ENCODE measurements at regions not wholly inside any gene's neighbourhood (a gene's known extent, or its start where the extent isn't known, plus 50 kb on each side); places are given as distances from the start of the nearest gene placed in this dataset.

- Histone ChIP-seq H3K36me3 (ENCODE audit: insufficient read depth) (no peaks in the 10 kb centered on the region), H3K27me3 (ENCODE audit: insufficient read depth) (no peaks in the 10 kb centered on the region), H3K4me3 (no peak overlapping the region), H3K4me1 (ENCODE audit: insufficient read depth) (no peaks in the 10 kb centered on the region), H2AFZ (no peak overlapping the region), H3F3A (replicated peaks; ENCODE audit: low read depth) (no peaks in the 10 kb centered on the region), H3K4me2 (no peak overlapping the region), H3K79me2 (replicated peaks; ENCODE audit: insufficient read depth) (no peaks in the 10 kb centered on the region), H3K9me2 (ENCODE audit: insufficient read depth) (no peaks in the 10 kb centered on the region), H3K27ac (ENCODE audit: low read depth) (no peak overlapping the region), H4K20me1 (replicated peaks; ENCODE audit: insufficient read depth) (no peaks in the 10 kb centered on the region)
- peaks cover 5% of the 10 kb centered on the region; the same call in 2 of the 3 replicates for H3K36me3 Mint-ChIP-seq (ENCODE audit: low read depth)
- TF ChIP-seq, protein P1, sequence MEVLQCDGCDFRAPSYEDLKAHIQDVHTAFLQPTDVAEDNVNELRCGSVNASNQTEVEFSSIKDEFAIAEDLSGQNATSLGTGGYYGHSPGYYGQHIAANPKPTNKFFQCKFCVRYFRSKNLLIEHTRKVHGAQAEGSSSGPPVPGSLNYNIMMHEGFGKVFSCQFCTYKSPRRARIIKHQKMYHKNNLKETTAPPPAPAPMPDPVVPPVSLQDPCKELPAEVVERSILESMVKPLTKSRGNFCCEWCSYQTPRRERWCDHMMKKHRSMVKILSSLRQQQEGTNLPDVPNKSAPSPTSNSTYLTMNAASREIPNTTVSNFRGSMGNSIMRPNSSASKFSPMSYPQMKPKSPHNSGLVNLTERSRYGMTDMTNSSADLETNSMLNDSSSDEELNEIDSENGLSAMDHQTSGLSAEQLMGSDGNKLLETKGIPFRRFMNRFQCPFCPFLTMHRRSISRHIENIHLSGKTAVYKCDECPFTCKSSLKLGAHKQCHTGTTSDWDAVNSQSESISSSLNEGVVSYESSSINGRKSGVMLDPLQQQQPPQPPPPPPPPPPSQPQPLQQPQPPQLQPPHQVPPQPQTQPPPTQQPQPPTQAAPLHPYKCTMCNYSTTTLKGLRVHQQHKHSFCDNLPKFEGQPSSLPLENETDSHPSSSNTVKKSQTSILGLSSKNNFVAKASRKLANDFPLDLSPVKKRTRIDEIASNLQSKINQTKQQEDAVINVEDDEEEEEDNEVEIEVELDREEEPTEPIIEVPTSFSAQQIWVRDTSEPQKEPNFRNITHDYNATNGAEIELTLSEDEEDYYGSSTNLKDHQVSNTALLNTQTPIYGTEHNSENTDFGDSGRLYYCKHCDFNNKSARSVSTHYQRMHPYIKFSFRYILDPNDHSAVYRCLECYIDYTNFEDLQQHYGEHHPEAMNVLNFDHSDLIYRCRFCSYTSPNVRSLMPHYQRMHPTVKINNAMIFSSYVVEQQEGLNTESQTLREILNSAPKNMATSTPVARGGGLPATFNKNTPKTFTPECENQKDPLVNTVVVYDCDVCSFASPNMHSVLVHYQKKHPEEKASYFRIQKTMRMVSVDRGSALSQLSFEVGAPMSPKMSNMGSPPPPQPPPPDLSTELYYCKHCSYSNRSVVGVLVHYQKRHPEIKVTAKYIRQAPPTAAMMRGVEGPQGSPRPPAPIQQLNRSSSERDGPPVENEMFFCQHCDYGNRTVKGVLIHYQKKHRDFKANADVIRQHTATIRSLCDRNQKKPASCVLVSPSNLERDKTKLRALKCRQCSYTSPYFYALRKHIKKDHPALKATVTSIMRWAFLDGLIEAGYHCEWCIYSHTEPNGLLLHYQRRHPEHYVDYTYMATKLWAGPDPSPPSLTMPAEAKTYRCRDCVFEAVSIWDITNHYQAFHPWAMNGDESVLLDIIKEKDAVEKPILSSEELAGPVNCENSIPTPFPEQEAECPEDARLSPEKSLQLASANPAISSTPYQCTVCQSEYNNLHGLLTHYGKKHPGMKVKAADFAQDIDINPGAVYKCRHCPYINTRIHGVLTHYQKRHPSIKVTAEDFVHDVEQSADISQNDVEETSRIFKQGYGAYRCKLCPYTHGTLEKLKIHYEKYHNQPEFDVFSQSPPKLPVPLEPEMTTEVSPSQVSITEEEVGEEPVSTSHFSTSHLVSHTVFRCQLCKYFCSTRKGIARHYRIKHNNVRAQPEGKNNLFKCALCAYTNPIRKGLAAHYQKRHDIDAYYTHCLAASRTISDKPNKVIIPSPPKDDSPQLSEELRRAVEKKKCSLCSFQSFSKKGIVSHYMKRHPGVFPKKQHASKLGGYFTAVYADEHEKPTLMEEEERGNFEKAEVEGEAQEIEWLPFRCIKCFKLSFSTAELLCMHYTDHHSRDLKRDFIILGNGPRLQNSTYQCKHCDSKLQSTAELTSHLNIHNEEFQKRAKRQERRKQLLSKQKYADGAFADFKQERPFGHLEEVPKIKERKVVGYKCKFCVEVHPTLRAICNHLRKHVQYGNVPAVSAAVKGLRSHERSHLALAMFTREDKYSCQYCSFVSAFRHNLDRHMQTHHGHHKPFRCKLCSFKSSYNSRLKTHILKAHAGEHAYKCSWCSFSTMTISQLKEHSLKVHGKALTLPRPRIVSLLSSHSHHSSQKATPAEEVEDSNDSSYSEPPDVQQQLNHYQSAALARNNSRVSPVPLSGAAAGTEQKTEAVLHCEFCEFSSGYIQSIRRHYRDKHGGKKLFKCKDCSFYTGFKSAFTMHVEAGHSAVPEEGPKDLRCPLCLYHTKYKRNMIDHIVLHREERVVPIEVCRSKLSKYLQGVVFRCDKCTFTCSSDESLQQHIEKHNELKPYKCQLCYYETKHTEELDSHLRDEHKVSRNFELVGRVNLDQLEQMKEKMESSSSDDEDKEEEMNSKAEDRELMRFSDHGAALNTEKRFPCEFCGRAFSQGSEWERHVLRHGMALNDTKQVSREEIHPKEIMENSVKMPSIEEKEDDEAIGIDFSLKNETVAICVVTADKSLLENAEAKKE (CRISPR knock-in tag; IDR thresholded peaks at IDR 0.05), result no peak
- TF ChIP-seq JUNB (IDR thresholded peaks at IDR 0.05; ENCODE audit: unreplicated experiment) (no peak), STAT1 (IDR thresholded peaks at IDR 0.05; ENCODE audit: unreplicated experiment) (no peak), ZNF331 (CRISPR knock-in tag; IDR thresholded peaks at IDR 0.05; ENCODE audit: low read depth) (no peak), EZH2 (IDR thresholded peaks at IDR 0.05; ENCODE audit: low read depth, unreplicated experiment) (no peak), POLR2AphosphoS5 (IDR thresholded peaks at IDR 0.05; ENCODE audit: low read depth) (no peak), NANOG (IDR thresholded peaks at IDR 0.05; ENCODE audit: borderline replicate concordance) (no peak), ZNF114 (CRISPR knock-in tag; IDR thresholded peaks at IDR 0.05) (no peak), CREB1 (CRISPR knock-in tag; IDR thresholded peaks at IDR 0.05; ENCODE audit: low read depth) (no peak), EZH2phosphoT487 (IDR thresholded peaks at IDR 0.05; ENCODE audit: unreplicated experiment) (no peak), ETS1 (IDR thresholded peaks at IDR 0.05) (no peak)
- TF ChIP-seq, protein P2, sequence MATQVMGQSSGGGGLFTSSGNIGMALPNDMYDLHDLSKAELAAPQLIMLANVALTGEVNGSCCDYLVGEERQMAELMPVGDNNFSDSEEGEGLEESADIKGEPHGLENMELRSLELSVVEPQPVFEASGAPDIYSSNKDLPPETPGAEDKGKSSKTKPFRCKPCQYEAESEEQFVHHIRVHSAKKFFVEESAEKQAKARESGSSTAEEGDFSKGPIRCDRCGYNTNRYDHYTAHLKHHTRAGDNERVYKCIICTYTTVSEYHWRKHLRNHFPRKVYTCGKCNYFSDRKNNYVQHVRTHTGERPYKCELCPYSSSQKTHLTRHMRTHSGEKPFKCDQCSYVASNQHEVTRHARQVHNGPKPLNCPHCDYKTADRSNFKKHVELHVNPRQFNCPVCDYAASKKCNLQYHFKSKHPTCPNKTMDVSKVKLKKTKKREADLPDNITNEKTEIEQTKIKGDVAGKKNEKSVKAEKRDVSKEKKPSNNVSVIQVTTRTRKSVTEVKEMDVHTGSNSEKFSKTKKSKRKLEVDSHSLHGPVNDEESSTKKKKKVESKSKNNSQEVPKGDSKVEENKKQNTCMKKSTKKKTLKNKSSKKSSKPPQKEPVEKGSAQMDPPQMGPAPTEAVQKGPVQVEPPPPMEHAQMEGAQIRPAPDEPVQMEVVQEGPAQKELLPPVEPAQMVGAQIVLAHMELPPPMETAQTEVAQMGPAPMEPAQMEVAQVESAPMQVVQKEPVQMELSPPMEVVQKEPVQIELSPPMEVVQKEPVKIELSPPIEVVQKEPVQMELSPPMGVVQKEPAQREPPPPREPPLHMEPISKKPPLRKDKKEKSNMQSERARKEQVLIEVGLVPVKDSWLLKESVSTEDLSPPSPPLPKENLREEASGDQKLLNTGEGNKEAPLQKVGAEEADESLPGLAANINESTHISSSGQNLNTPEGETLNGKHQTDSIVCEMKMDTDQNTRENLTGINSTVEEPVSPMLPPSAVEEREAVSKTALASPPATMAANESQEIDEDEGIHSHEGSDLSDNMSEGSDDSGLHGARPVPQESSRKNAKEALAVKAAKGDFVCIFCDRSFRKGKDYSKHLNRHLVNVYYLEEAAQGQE (IDR thresholded peaks at IDR 0.05; ENCODE audit: unreplicated experiment), result no peak
- TF ChIP-seq, protein P3, sequence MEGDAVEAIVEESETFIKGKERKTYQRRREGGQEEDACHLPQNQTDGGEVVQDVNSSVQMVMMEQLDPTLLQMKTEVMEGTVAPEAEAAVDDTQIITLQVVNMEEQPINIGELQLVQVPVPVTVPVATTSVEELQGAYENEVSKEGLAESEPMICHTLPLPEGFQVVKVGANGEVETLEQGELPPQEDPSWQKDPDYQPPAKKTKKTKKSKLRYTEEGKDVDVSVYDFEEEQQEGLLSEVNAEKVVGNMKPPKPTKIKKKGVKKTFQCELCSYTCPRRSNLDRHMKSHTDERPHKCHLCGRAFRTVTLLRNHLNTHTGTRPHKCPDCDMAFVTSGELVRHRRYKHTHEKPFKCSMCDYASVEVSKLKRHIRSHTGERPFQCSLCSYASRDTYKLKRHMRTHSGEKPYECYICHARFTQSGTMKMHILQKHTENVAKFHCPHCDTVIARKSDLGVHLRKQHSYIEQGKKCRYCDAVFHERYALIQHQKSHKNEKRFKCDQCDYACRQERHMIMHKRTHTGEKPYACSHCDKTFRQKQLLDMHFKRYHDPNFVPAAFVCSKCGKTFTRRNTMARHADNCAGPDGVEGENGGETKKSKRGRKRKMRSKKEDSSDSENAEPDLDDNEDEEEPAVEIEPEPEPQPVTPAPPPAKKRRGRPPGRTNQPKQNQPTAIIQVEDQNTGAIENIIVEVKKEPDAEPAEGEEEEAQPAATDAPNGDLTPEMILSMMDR (conservative IDR thresholded peaks at IDR 0.05; ENCODE audit: low read depth in 2 of 2), result no peak
- no peak for ATAC-seq
- peaks cover 5% of the 10 kb centered on the region for H3K9me3 Mint-ChIP-seq
- H3K27ac Mint-ChIP-seq, result no peak overlapping the region
- no peaks in the 10 kb centered on the region for H3K27me3 Mint-ChIP-seq (ENCODE audit: insufficient read depth, low read depth, poor library complexity)
- no peak for DNase-seq (ENCODE audit: low spot score)
- H3K4me1 Mint-ChIP-seq, result no peaks in the 10 kb centered on the region
- H3K4me3 Mint-ChIP-seq, result no peak overlapping the region
These were observed 113.8 kb upstream of the NRXN1 start for GRCh38 chr2:51145761-51146160.

Data from GM23338 (cell line).